Colonic mucosa (tissue), 4 donors: ENCODE measurements at regions not wholly inside any gene's neighbourhood (a gene's known extent, or its start where the extent isn't known, plus 50 kb on each side); places are given as distances from the start of the nearest gene placed in this dataset.

Experiments used
- DNase-seq: peaks from one replicate; pipeline ENCODE4 v3.0.0-alpha.2; 2020
- H3K27ac ChIP-seq: fragments of 200-600 bp; one replicate; pipeline ENCODE4 v1.8.0; 2021
- H3K27me3 ChIP-seq: fragments of 200-600 bp; one replicate; pipeline ENCODE4 v1.8.0; 2021
- H3K36me3 ChIP-seq: fragments of 200-600 bp; one replicate; pipeline ENCODE4 v1.8.0; 2021
- H3K4me1 ChIP-seq: fragments of 200-600 bp; one replicate; pipeline ENCODE4 v1.8.0; 2021; ENCODE audit warnings: mild to moderate bottlenecking
- H3K4me3 ChIP-seq: fragments of 200-600 bp; one replicate; pipeline ENCODE4 v1.8.0; 2021
- H3K9ac ChIP-seq, 2 donors: one replicate each; pipeline ENCODE4 v1.7.0; 2013; ENCODE audit warnings: control low read depth in 2 of 2, low read depth in 2 of 2, low read length in 2 of 2
- H3K9me3 ChIP-seq: fragments of 200-600 bp; one replicate; pipeline ENCODE4 v1.8.0; 2021
- intact Hi-C: fragments of 100-400 bp; cut with DNase I; formaldehyde crosslinking; loops from one replicate; pipeline ENCODE4 v1.14.1; 2022
- TF ChIP-seq, protein P1 (sequence below): fragments of 200-600 bp; IDR thresholded peaks from one replicate; pipeline ENCODE4 v1.8.0; 2022; ENCODE audit warnings: antibody characterized with exemption, mild to moderate bottlenecking
- donor health status: healthy.
- donor health status: DM: no; HTN: no; CAD: no.
- donor health status: DM: no; HTN: no; CAD: no.

DNA sequence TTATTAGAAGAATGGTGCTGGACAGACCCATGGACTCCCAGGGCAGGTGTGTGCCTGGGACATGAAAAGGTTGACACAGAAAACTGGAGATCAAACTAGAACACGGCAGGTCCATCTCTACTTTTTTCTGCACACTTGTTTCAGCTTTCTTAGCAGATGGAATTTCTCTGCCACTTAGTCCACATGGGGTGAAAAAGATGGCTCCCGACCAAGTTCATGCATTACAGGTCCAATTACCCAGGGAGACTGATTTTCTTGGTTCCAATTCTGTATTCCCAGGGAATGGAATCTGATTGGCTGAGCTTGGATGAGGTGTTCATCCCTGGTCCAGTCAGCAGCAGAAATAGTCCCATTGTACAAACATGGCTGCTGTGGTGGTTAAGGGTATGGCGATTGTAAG, 238.9 kb upstream of the SRRM4 start:
- Histone ChIP-seq H3K27me3 (no peaks in the 10 kb centered on the region), H3K9ac (no peak overlapping the region), H3K27ac (no peak overlapping the region), H3K4me3 (no peak overlapping the region), H3K9me3 (no peaks in the 10 kb centered on the region), H3K36me3 (no peaks in the 10 kb centered on the region), H3K4me1 (no peaks in the 10 kb centered on the region)
- no peak for DNase-seq
- intact Hi-C loops: no loop called here
- TF ChIP-seq, protein P1, sequence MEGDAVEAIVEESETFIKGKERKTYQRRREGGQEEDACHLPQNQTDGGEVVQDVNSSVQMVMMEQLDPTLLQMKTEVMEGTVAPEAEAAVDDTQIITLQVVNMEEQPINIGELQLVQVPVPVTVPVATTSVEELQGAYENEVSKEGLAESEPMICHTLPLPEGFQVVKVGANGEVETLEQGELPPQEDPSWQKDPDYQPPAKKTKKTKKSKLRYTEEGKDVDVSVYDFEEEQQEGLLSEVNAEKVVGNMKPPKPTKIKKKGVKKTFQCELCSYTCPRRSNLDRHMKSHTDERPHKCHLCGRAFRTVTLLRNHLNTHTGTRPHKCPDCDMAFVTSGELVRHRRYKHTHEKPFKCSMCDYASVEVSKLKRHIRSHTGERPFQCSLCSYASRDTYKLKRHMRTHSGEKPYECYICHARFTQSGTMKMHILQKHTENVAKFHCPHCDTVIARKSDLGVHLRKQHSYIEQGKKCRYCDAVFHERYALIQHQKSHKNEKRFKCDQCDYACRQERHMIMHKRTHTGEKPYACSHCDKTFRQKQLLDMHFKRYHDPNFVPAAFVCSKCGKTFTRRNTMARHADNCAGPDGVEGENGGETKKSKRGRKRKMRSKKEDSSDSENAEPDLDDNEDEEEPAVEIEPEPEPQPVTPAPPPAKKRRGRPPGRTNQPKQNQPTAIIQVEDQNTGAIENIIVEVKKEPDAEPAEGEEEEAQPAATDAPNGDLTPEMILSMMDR: no peak

DNA sequence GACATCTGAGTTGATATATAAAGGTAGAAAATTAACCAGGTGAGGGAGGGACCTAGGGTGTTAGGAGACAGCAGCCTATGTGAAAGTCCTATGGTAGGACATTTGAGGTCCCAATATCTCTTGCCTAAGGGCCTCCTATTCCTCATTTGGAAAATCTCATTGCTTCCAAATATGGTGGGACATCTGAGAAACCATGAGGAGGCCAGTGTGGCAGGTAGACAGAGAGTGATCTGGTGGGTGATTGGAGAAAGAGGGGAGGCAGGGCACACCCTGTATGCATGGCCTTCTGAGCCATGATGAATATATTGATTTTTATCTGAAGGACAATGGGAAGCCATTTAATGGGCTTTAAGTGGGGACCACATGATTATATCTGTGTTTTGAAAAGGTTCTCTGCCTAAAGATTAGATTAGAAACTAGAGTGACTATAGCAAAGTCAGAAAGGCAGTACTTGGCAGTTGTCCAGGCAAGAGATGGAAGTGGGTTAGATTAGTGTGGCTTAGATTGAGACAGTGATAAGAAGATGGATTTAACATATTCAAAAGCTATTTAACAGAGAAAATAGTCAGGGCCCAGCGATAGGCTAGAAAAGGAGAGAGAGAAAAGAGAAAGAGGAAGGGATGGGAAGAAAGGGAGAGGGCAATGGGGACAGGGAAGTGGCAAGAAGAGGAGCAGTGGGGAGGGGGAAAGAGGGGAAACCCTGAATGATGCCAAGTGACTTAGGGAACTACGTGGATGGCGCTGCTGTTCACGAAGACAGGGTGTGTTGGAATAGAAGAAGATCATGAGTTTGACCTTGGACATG, 237.2 kb upstream of the SRRM4 start:
- DNase-seq: no peak

DNA sequence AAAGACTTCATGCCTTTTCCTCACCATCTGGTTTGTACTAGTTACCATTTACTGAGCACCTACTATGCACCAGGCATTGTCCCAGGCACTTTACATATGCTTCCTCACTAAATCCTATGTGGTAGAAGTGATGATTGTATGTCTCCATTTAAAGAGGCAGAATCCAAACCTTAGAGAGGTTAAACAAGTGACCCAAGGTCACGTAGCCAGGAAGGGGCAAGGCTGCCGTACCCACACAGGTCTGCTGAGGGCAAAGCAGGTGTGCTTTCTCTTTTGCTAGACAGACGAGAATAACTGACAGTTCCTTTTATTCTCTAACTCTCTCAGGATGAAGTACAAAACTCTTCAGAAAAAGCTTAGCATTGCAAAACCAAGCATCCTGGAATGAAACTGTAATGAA, 235.2 kb upstream of the SRRM4 start:
- no peak for DNase-seq
- Histone ChIP-seq H3K9ac (no peak overlapping the region), H3K27ac (no peak overlapping the region), H3K36me3 (no peaks in the 10 kb centered on the region), H3K27me3 (no peaks in the 10 kb centered on the region), H3K9me3 (no peaks in the 10 kb centered on the region), H3K4me1 (no peaks in the 10 kb centered on the region), H3K4me3 (no peak overlapping the region)
- TF ChIP-seq, protein P1: no peak
- intact Hi-C loops: no loop called here

More for the DNA sequence above, 237.2 kb upstream of the SRRM4 start:
- intact Hi-C loops: no loop called here
- Histone ChIP-seq H3K9ac (no peak overlapping the region), H3K27me3 (no peaks in the 10 kb centered on the region), H3K27ac (no peak overlapping the region), H3K4me1 (no peaks in the 10 kb centered on the region), H3K4me3 (no peak overlapping the region), H3K36me3 (no peaks in the 10 kb centered on the region), H3K9me3 (no peaks in the 10 kb centered on the region)
- TF ChIP-seq, protein P1: no peak

DNA sequence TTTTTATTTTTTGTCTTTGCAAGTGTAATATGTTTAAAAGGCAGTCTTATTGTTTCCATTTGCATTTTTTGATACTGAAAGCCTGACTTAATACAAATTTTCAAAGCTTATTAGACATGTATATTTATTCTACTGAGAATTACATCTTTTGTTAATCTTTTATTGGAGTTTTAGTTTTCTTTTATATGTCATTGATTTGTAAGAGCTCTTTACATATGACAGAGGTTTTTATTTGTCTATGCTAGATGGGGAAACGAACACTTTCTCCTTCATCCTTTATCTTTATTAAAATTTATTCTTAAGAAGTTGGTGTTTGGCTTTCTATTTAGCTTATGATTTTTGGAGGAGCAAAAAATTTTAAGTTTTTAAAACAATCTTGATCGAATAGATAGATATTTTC, 234.4 kb upstream of the SRRM4 start:
- Histone ChIP-seq H3K9me3 (no peaks in the 10 kb centered on the region), H3K4me1 (no peaks in the 10 kb centered on the region), H3K36me3 (no peaks in the 10 kb centered on the region), H3K27ac (no peak overlapping the region), H3K9ac (no peak overlapping the region), H3K4me3 (no peak overlapping the region), H3K27me3 (no peaks in the 10 kb centered on the region)
- intact Hi-C loops: no loop called here
- DNase-seq: no peak
- TF ChIP-seq, protein P1: no peak

DNA sequence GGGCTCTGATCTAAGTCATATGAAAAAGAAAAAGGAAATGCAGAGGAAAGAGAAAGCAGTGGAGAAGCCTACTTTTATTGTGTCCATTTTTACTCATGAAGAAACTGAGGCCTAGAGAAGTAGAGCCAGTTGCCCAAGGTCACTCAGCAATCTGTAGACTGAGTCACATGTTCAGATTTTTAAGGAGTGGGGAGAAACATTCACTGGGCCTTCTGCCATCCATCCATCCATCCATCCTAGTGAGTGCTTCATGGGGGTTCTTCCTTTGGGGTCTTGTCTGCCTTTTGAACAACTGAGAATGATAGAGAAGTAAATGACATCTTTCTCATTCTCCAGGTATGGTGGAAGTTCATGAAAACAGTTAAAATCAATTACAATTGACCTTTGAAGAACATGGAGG, 233.6 kb upstream of the SRRM4 start:
- intact Hi-C loops: no loop called here
- no peaks in the 10 kb centered on the region for H3K9me3 ChIP-seq
- TF ChIP-seq, protein P1: no peak

More for the DNA sequence above, 233.6 kb upstream of the SRRM4 start:
- Histone ChIP-seq H3K27ac (no peak overlapping the region), H3K4me3 (no peak overlapping the region), H3K27me3 (no peaks in the 10 kb centered on the region), H3K4me1 (no peaks in the 10 kb centered on the region), H3K36me3 (no peaks in the 10 kb centered on the region), H3K9ac (no peak overlapping the region)
- no peak for DNase-seq
